Activated naive CD8-positive, alpha-beta T cell (primary cell): ENCODE measurements at regions not wholly inside any gene's neighbourhood (a gene's known extent, or its start where the extent isn't known, plus 50 kb on each side); places are given as distances from the start of the nearest gene placed in this dataset.

Source experiments
- H3K27ac Mint-ChIP-seq: one replicate; pipeline ENCODE4 v1.8.0; 2021; ENCODE audit warnings: mixed read lengths
- H3K27me3 Mint-ChIP-seq: one replicate; pipeline ENCODE4 v1.8.0; 2021; ENCODE audit warnings: mixed read lengths
- H3K36me3 Mint-ChIP-seq: one replicate; pipeline ENCODE4 v1.8.0; 2021; ENCODE audit warnings: mixed read lengths
- H3K4me1 Mint-ChIP-seq: one replicate; pipeline ENCODE4 v1.8.0; 2021; ENCODE audit warnings: low read depth, mixed read lengths
- H3K4me3 Mint-ChIP-seq: one replicate; pipeline ENCODE4 v1.8.0; 2021; ENCODE audit warnings: mild to moderate bottlenecking, mixed read lengths
- H3K9me3 Mint-ChIP-seq: one replicate; pipeline ENCODE4 v1.8.0; 2021; ENCODE audit warnings: low read depth, mixed read lengths

GRCh38 chr5:6961123-6961522 lies 247.9 kb downstream of the TENT4A start:
- Mint-ChIP-seq H3K36me3 (no peaks in the 10 kb centered on the region), H3K27me3 (peaks cover 3% of the 10 kb centered on the region), H3K4me1 (no peaks in the 10 kb centered on the region), H3K27ac (no peak overlapping the region), H3K4me3 (no peak overlapping the region), H3K9me3 (peaks cover 9% of the 10 kb centered on the region)

DNA sequence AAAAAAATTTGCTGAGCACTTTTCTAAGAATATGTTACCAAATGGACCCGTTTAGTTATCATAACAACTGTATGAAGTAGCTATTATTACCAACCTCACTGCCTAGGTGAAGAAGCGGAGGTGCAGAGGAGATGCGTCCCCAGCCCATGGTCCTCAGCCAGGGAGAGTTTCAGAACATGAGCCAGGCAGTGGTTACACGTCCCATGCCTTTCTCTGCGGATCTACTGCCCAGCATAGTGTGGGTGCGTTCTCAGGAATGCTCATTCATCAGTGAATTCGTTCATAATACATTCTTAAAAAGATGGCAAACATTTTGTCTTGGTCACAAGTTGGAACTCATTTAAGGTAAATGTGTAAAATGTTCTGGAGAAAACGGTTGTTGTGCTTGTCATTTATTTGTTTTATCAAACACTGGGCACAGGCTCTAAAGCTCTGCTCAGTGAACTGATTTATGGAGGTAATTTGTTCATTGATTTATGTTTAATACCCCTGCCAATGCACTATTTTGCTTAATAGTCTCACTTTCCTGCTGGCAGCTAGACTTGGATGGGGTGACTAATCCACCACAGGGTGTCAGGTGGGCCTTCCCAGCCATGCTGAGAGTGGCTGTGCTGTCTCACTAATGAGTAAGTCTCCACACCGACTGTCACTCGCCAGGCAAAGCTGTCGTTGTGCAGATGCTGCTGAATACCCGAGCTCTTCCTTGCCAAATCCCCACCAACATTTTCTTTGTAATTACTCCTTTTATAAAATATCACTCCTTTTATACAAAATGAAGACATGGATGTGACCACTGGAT lies 248.8 kb downstream of the TENT4A start:
- no peak overlapping the region for H3K27ac Mint-ChIP-seq
- H3K27me3 Mint-ChIP-seq: peaks cover 3% of the 10 kb centered on the region
- no peaks in the 10 kb centered on the region for H3K4me1 Mint-ChIP-seq
- no peaks in the 10 kb centered on the region for H3K36me3 Mint-ChIP-seq
- peaks cover 9% of the 10 kb centered on the region for H3K9me3 Mint-ChIP-seq
- H3K4me3 Mint-ChIP-seq: no peak overlapping the region

DNA sequence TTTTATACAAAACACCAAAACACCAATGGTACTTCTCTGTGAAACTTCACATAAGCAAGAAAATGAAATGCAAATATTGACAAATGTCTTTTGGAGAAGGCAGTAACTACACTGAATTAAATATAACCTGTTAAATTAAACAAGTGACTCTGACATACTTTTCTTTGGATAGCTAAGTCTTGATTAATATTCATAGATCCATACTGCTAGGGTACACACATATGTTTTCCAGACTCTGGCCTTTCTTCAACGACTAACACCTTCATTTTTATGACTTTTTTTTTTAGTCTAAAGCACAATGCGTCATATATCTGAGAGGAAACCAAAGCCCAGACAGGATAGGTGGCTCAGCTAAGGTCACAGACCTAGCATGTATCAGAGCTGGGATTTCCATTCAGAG lies 263.7 kb downstream of the TENT4A start:
- H3K36me3 Mint-ChIP-seq: no peaks in the 10 kb centered on the region
- H3K4me1 Mint-ChIP-seq: no peaks in the 10 kb centered on the region
- H3K9me3 Mint-ChIP-seq: no peaks in the 10 kb centered on the region
- H3K27me3 Mint-ChIP-seq: peaks cover 2% of the 10 kb centered on the region
- no peak overlapping the region for H3K4me3 Mint-ChIP-seq
- no peak overlapping the region for H3K27ac Mint-ChIP-seq

- Mint-ChIP-seq H3K9me3 (no peaks in the 10 kb centered on the region), H3K4me1 (no peaks in the 10 kb centered on the region), H3K27me3 (no peaks in the 10 kb centered on the region), H3K4me3 (no peak overlapping the region), H3K36me3 (no peaks in the 10 kb centered on the region), H3K27ac (no peak overlapping the region)
Measured at GRCh38 chr5:6979061-6979460, 265.8 kb downstream of the TENT4A start.

DNA sequence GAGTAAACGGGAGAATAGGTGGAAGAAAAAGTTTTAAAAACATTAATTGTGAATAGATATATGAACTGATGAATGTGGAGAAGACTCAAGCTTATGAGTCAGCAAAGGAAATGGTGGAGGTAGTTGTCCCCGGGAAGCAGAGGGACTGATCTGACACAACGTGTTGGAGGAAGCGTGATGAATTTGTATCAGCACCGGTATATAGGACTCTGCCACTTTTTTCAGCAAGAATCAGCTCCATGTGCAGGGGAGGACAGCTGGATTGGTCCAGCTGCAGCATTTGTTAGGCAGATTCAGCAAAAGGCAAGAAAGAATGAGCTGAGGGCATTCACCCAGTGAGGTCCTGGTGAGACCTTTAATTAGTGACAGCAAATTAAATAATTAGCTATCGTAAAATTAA lies 276.0 kb downstream of the TENT4A start:
- Mint-ChIP-seq H3K9me3 (no peaks in the 10 kb centered on the region), H3K4me1 (no peaks in the 10 kb centered on the region), H3K36me3 (no peaks in the 10 kb centered on the region), H3K27ac (no peak overlapping the region), H3K4me3 (no peak overlapping the region), H3K27me3 (peaks cover 8% of the 10 kb centered on the region)

DNA sequence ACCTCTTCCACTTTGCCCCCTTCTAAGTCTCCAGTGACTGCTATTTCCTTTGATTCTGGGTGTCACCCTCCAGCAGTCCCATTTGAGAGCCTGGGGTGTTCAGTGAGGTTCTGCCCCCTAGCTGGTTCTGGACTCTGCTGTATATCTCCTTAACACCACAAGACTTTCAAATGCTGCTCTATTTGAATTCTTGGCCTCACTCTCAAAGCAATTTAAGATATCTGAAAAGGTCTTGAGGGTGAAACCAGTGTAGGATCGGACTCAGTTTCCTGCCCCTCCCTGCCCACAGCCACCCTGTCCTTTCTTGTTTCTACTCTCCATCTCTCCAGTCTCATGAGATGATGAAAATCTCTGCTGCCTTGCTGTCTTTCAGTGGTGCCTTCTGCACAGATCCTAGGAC lies 280.9 kb downstream of the TENT4A start:
- Mint-ChIP-seq H3K27me3 (peaks cover 5% of the 10 kb centered on the region), H3K4me3 (no peak overlapping the region), H3K36me3 (no peaks in the 10 kb centered on the region), H3K9me3 (peaks cover 4% of the 10 kb centered on the region), H3K27ac (no peak overlapping the region), H3K4me1 (no peaks in the 10 kb centered on the region)

- peaks cover 5% of the 10 kb centered on the region for H3K27me3 Mint-ChIP-seq
- no peaks in the 10 kb centered on the region for H3K4me1 Mint-ChIP-seq
- H3K9me3 Mint-ChIP-seq: peaks cover 4% of the 10 kb centered on the region
- H3K4me3 Mint-ChIP-seq: no peak overlapping the region
- H3K27ac Mint-ChIP-seq: no peak overlapping the region
- H3K36me3 Mint-ChIP-seq: no peaks in the 10 kb centered on the region
Measured at GRCh38 chr5:6995115-6995514, 281.9 kb downstream of the TENT4A start.

DNA sequence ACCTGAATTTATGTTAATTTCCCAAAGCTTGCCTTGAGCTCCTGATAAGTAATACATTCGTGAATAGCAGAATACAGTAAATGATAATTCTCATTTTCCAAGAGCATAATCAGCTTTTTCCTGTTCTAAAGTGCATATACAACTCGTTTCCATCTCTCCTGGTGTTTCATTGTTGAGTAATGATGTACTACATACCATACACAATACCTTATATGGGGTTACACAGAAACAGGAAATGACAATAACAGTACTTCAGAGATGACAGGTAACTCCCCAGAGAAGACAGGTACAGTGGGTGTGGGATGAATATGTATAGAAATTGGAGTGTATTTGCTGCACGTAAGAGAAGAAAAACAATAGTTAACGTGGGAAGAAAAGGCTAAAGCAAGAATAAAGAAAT lies 287.1 kb downstream of the TENT4A start:
- H3K9me3 Mint-ChIP-seq: peaks cover 4% of the 10 kb centered on the region

GRCh38 chr5:7010591-7010990 lies 297.4 kb downstream of the TENT4A start:
- Mint-ChIP-seq H3K4me3 (no peak overlapping the region), H3K27me3 (peaks cover 7% of the 10 kb centered on the region), H3K36me3 (no peaks in the 10 kb centered on the region), H3K4me1 (no peaks in the 10 kb centered on the region), H3K27ac (no peak overlapping the region), H3K9me3 (no peaks in the 10 kb centered on the region)

More for the DNA sequence above, 287.1 kb downstream of the TENT4A start:
- H3K4me1 Mint-ChIP-seq: no peaks in the 10 kb centered on the region
- no peak overlapping the region for H3K4me3 Mint-ChIP-seq
- peaks cover 5% of the 10 kb centered on the region for H3K27me3 Mint-ChIP-seq
- H3K27ac Mint-ChIP-seq: no peak overlapping the region
- H3K36me3 Mint-ChIP-seq: no peaks in the 10 kb centered on the region

DNA sequence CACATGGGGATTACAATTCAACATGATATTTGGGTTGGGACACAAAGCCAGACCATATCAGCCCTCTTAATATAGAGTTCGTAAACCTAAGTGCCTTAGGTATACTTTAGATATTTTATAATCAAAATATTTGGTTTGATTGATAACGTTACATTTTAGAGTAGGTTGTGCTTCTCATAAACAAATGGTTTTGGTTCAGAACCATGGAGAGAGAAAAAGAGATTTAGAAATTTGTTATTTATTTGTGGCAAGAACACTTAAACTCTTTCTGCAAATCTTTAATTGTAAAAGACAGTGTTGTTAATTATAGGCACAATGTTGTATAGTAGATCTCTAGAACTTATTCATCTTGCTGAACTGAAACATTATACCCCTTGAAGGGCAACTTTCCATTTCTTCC lies 298.8 kb downstream of the TENT4A start:
- H3K4me1 Mint-ChIP-seq: no peaks in the 10 kb centered on the region
- H3K4me3 Mint-ChIP-seq: no peak overlapping the region
- peaks cover 7% of the 10 kb centered on the region for H3K27me3 Mint-ChIP-seq
- H3K36me3 Mint-ChIP-seq: no peaks in the 10 kb centered on the region
- no peaks in the 10 kb centered on the region for H3K9me3 Mint-ChIP-seq
- no peak overlapping the region for H3K27ac Mint-ChIP-seq

DNA sequence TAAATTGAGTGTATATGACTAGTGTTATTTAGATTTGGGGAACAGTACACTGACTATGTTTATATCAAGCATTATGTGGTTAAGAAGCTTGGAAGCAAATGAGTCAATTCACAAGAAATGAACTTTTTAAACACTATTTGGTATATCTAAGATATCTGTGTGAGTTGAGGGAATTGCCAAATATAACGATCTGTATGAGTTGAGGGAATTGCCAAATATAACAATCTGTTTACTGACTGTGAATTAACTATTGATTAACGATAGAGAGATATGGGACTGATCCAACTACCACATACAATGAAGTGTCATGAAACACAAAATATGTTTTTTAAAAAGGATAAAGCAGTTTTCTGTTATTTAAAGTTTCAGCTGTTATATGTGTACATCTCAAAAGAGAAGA lies 301.4 kb downstream of the TENT4A start:
- Mint-ChIP-seq H3K27me3 (peaks cover 2% of the 10 kb centered on the region), H3K9me3 (peaks cover 5% of the 10 kb centered on the region), H3K36me3 (no peaks in the 10 kb centered on the region), H3K27ac (no peak overlapping the region), H3K4me3 (no peak overlapping the region), H3K4me1 (no peaks in the 10 kb centered on the region)

DNA sequence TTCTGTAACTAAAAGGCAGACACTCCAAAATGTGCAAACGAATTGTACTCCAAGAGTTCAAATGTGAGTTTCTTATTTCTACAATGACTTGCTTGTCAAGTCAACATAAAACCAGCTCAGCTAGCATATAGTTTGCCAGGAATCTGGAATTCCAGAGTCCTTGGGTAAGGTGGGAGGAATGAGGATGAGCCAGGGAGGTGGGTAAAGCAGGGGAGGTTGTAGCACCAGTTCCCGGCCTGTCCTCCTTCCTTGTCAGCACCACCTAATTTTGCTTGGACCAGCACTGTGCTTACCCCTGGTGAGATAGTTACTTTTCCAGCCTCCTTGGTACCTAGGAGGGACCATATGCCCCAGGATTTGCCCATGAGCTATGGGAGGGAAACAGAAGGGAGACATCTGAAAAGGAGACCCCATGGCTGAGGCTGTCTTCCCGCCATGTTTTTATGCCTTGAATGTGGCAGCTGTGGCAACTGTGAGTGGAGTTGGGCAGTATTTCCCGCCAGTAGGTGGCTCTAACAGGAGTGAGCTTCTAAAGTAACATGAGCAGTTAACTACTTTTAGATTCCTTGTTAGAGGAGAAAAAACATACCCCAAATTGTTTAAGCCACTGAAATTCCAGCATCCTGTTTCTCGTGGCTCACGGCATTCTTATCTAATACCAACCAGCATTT lies 302.5 kb downstream of the TENT4A start:
- Mint-ChIP-seq H3K4me3 (no peak overlapping the region), H3K9me3 (peaks cover 8% of the 10 kb centered on the region), H3K4me1 (no peaks in the 10 kb centered on the region), H3K27ac (no peak overlapping the region), H3K27me3 (peaks cover 2% of the 10 kb centered on the region), H3K36me3 (no peaks in the 10 kb centered on the region)

GRCh38 chr5:7016999-7017747 lies 303.9 kb downstream of the TENT4A start:
- H3K27ac Mint-ChIP-seq: no peak overlapping the region
- H3K36me3 Mint-ChIP-seq: no peaks in the 10 kb centered on the region
- no peaks in the 10 kb centered on the region for H3K4me1 Mint-ChIP-seq
- H3K27me3 Mint-ChIP-seq: peaks cover 2% of the 10 kb centered on the region
- H3K4me3 Mint-ChIP-seq: no peak overlapping the region
- peaks cover 12% of the 10 kb centered on the region for H3K9me3 Mint-ChIP-seq

DNA sequence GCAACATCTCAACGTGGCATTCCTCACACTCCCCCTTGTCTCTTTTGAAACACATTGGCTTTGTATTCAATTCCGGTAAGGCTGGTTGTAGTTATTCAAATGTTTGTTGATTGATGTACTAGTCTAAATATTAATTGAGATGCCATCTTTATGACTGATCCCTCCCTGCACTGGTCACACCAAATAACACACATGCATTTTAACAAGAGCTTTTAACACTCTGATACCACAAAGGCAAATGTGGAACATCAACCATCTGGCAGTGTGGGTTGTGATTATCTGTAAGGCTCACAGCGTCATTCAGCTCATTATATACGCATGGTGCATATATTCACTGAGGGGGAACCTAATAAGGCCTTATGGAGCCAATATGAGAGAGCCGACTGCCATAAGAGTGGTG lies 305.0 kb downstream of the TENT4A start:
- Mint-ChIP-seq H3K4me3 (no peak overlapping the region), H3K36me3 (no peaks in the 10 kb centered on the region), H3K4me1 (no peaks in the 10 kb centered on the region), H3K27me3 (peaks cover 2% of the 10 kb centered on the region), H3K27ac (no peak overlapping the region), H3K9me3 (peaks cover 12% of the 10 kb centered on the region)

- Mint-ChIP-seq H3K27me3 (peaks cover 2% of the 10 kb centered on the region), H3K4me1 (no peaks in the 10 kb centered on the region), H3K27ac (no peak overlapping the region), H3K4me3 (no peak overlapping the region), H3K9me3 (peaks cover 13% of the 10 kb centered on the region), H3K36me3 (peaks cover 2% of the 10 kb centered on the region)
Measured at GRCh38 chr5:7018601-7019000, 305.4 kb downstream of the TENT4A start.
